HK-2 (cell line): ENCODE measurements at regions not wholly inside any gene's neighbourhood (a gene's known extent, or its start where the extent isn't known, plus 50 kb on each side); places are given as distances from the start of the nearest gene placed in this dataset.
"Not testable (repeated sequence)": the region's sequence is repeated elsewhere in the genome, so short reads cannot be mapped to it uniquely, and the experiment has no call there.

Source experiments
- DNase-seq: peaks from one replicate; pipeline ENCODE4 v3.0.0-alpha.2; 2018; ENCODE audit not compliant: unreplicated experiment

- no peak for DNase-seq
These were observed 1072.6 kb upstream of the COX7C start for GRCh38 chr5:85545129-85545528.

- no peak for DNase-seq
These were observed 1068.5 kb upstream of the COX7C start for GRCh38 chr5:85549229-85549628.

DNA sequence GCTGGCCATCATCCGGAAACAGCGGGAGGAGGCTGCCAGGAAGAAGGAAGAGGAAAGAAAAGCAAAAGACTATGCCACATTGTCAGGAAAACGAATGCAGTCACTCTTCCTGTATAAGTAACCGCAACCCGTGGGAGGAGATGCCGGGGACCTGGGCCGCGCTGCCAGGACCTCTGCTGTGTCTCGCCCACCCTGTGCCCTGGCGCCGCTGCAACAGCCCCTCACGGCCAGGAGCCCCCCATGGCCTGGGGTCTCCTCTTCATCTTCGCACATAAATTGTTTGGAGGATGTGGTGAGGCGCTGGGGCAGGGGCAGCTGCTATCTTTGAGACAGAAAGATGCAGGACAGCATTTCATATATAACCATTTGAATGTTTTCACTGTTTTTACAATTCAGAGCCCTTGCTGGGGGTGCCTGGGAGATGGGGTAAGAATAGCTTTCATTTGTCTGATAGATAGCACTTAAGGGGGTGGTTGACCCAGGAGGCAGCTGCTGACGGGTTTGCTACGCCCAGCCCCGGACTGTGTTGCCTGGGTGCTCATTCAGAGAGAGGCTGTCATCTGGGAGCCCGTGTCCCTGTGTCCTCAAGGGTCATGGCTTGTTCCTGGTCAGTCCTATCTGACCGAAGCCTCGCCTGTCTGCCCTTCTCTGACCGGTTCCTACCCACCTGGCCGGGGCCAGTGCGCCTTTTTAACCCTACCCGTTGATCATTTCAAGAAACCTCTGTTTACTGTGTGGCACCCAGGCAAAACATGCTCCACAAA lies 1067.7 kb upstream of the COX7C start:
- DNase-seq, result no peak

DNA sequence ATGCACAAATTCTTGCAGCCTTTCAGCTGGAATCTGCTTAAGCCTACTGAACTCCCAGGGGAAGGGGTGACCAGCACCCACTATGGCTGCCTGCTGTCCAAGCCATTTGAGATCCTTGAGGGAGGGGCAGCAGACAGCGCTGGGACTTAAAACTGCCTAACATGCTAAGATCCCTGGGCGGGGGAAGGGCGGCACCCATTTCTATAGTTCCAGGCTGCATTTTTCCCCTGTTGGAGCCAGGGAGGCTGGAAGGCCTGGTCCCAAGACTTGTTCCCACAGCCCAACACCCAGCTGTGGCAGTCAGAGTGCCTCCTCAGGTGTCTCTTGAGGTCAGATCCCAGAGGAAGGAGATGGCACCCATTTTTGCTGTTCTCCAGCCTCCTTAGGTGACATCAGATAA lies 1061.3 kb upstream of the COX7C start:
- no peak for DNase-seq

GRCh38 chr5:85576666-85577065 lies 1041.1 kb upstream of the COX7C start:
- no peak for DNase-seq

DNA sequence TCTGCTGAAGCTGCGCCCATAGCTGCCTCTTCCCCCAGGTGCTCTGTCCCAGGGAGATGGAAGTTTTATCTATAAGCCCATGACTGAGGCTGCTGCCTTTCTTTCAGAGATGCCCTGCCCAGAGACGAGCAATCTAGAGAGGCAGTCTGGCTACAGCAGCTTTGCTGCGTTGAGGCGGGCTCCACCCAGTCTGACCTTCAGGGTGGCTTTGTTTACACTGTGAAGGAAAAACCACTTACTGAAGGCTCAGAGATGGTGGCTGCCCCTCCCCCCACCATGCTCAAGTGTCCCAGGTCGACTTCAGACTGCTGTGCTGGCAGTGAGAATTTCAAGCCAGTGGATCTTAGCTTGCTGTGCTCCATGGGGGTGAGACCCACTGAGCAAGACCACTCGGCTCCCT lies 1029.9 kb upstream of the COX7C start:
- DNase-seq, result not testable (repeated sequence)

DNA sequence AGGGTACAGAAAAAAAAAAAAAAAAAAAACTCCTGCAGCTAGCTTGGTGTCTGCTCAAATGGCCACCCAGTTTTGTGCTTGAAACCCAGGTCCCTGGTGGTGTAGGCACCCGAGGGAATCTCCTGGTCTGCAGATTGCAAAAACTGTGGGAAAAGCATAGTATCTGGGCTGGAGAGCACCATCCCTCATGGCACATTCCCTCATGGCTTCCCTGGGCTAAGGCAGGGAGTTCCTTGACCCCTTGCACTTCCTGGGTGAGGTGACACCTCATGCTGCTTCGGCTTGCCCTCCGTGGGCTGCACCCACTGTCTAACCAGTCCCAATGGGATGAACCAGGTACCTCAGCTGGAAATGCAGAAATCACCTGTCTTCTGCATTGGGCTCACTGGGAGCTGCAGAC lies 1029.5 kb upstream of the COX7C start:
- DNase-seq, result not testable (repeated sequence)

DNA sequence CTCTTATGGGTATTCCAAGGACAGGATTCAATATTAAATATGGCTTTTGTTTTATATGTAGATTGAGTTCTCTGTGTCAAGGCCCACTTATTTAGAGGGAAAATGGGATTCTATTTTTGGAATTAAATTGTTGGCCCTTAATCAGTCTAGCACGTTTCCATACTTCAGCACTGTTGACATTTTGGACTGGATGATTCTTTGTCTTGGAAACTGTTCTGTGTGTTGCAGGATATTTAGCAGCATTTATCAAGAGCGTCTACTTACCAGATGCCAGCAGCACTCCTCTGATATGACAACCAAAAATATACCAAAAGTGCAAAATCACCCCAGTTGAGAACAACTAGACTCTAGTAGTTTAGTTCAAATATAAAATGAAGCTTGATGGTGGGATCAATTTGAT lies 1027.0 kb upstream of the COX7C start:
- no peak for DNase-seq

DNA sequence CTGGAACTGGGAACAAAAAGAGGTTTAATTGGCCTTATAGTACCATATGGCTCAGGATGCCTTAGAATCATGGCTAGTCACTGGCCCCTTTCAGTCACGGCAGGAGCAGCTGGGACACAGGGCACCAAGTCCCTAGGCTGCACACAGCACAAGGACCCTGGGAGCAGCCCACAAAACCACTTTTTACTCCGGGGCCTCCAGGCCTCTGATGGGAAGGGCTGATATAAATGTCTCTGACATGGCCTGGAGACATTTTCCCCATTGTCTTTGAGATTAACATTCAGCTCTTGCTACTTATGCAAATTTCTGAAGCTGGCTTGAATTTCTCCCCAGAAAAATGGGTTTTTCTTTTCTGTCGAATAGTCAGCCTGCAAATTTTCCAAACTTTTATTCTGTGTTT lies 1026.4 kb upstream of the COX7C start:
- no peak for DNase-seq

- DNase-seq, result no peak
These were observed 1014.9 kb upstream of the COX7C start for GRCh38 chr5:85602843-85603242.

DNA sequence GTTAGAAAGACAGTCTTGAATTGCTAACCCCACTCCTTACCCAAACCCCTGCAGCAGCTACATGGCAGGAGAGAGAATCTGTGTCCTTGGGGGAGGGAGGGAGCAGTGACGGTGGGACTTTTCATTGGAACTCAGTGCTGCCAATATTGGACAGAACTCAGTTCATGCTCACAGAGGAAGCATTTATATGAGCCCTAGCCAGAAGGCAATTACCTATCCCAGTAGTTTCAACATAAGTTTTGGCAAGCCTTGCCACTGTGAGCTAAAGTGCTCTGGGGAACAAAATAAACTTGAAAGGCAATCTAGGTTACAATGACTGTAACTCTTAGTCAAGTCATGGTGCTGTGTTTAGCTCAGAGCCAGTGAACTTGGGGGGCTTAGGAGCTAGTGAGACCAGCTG lies 1013.4 kb upstream of the COX7C start:
- DNase-seq, result no peak

- no peak for DNase-seq
These were observed 1013.0 kb upstream of the COX7C start for GRCh38 chr5:85604786-85605185.

DNA sequence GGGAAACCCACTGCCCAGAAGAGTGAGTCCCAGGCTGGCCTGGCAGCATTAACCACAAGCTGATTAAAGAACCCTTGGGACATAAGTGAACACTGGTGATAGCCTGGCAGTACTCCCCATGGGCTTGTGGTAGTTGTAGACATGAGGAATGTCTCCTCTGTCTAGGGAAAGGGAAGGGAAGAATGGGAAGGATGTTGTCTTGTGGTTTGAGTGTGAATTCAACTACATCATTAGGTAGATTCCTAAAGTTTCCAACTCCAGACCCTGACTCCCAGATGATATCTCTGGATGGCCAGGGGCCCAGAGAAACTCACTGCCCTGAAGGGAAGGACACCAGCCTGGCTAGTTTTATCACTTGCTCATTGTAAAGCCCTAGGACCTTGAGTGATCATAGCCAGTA lies 1012.4 kb upstream of the COX7C start:
- DNase-seq, result no peak

- DNase-seq, result no peak
These were observed 1003.3 kb upstream of the COX7C start for GRCh38 chr5:85614489-85614888.

- DNase-seq, result no peak
These were observed 996.1 kb upstream of the COX7C start for GRCh38 chr5:85621668-85622067.

DNA sequence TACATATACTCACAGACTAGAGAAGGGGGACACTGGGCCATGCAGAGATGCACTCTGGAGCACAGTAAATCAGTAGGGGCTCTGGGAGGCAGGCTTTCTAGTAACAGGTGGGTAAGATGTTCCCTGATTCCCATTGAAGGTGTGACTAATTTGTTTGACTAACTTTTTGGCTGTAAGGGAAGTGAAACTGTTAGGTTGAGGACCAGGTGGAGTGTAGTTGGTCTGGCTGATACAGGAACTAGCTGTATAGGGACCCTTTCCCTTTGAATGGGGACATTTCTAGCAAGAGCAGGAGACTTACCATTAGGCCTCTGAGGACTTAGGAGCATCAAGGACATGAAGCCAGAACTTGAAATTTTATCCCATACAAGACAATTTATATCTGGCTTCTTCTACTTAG lies 989.6 kb upstream of the COX7C start:
- no peak for DNase-seq

DNA sequence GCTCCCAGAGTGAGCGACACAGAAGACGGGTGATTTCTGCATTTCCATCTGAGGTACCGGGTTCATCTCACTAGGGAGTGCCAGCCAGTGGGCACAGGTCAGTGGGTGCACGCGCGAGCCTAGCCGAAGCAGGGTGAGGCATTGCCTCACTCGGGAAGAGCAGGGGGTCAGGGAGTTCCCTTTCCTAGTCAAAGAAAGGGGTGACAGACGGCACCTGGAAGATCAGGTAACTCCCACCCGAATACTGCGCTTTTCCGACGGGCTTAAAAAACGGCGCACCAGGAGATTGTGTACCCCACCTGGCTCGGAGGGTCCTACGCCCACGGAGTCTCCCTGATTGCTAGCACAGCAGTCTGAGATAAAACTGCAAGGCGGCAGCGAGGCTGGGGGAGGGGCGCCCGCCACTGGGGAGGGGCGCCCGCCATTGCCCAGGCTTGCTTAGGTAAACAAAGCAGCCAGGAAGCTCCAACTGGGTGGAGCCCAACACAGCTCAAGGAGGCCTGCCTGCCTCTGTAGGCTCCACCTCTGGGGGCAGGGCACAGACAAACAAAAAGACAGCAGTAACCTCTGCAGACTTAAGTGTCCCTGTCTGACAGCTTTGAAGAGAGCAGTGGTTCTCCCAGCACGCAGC lies 979.1 kb upstream of the COX7C start:
- DNase-seq, result not testable (repeated sequence)

GRCh38 chr5:85646036-85646435 lies 971.7 kb upstream of the COX7C start:
- DNase-seq, result no peak

- DNase-seq, result no peak
These were observed 971.1 kb upstream of the COX7C start for GRCh38 chr5:85646641-85647040.

DNA sequence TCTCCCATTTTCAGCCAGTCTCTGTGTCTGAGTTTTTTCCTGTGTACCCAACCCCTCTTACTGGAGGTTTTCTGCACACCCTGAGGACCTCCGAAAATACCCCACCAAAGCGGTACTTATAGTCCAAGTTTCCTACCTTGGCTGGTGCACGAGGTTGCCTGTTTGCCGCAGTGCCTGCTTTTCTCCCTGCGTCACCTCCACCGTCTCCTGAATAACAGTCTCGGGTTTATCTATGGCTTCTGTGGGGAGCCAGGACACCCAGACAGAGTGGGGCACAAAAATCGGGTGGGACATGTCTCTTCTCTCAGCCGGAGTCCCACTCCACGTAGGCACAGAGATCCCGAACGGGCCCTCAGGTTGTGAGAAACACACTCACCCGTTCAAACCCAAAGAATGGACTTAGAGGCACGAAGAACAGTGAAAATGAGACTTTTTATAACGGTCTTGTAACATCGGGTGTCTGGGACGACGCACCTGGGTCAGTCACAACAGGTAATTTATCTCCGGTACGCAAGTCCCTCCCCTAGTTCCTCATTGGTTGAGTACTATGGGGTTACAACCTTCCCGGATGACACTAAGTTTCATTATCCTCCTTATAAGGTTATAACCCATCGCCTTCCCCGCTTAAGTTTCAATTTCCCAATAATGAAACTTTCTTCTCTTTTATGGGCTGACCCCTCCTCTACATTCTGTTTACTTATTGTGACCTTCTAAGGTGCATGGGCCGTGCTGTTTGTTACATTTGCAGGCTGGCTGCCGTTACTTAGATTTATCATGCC lies 970.2 kb upstream of the COX7C start:
- DNase-seq, result no peak

DNA sequence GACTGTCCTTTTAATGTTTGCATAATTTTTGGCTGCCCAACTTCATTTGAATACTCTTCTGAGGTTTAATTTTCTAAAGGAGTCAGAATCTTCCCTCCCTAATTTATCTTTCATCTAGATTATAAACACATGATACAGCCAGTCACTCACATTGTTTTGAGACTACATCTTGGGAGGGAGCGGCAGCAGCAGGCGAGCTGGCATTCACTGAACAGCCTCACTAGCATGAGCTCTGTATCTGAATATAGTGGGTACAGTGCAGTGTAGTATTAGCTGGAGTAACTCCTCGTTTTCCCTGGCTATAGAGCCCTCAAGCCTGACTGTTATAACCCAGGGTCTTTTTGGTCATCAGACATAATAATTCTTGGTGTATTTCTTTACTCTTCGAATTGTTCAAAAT lies 969.2 kb upstream of the COX7C start:
- no peak for DNase-seq

DNA sequence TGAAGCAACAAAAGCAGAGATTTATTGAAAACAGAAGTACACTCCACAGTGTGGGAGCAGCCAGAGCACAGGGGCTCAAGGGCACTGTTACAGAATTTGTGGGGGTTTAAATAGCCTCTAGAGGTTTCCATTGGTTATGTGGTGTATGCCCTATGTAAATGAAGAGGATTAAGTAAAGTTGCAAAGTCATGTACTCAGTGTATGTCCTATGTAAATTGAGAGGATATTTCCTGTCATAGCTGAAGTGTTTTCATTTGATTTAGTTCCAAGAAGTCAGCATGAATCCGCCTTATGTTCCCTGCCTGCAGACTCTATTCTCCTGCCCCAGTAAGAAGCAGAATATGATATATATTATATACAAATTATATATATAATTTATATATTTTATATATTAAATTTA lies 966.0 kb upstream of the COX7C start:
- no peak for DNase-seq

GRCh38 chr5:85654144-85654543 lies 963.6 kb upstream of the COX7C start:
- DNase-seq, result not testable (repeated sequence)
